Caki2 (cell line): ENCODE measurements at regions not wholly inside any gene's neighbourhood (a gene's known extent, or its start where the extent isn't known, plus 50 kb on each side); places are given as distances from the start of the nearest gene placed in this dataset.
"Not testable (repeated sequence)": the region's sequence is repeated elsewhere in the genome, so short reads cannot be mapped to it uniquely, and the experiment has no call there.

Source experiments
- DNase-seq: peaks from one replicate; pipeline ENCODE4 v3.0.0-alpha.2; 2015; ENCODE audit warnings: low read depth
- in situ Hi-C: cut with HindIII; loops from 2 replicates; pipeline ENCODE4 v1.10.0; 2016; ENCODE audit warnings: low sequenced_read_pairs, low pct_unique_long_range_greater_than_20kb, mixed read lengths

DNA sequence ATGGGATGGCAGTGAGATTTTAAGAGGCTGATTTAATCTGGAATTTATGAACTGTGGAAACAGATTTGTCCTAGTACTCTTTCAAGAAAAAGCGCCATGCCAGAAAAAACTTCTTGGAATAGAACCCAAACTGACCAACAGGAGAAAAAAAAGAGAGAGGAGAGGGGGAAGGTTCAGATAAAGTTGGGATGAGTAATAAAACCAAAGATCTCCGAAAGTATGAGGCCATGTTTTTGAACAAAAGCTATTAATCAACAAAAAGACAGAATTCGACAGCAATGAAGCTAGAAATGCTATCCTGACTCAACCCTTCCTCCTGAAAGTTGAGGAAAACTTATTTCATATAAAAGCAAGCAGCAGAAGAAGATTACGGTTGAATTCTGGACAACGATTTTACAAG, 135.5 kb downstream of the CEMIP2 start:
- in situ Hi-C loops: no loop called here
- no peak for DNase-seq

DNA sequence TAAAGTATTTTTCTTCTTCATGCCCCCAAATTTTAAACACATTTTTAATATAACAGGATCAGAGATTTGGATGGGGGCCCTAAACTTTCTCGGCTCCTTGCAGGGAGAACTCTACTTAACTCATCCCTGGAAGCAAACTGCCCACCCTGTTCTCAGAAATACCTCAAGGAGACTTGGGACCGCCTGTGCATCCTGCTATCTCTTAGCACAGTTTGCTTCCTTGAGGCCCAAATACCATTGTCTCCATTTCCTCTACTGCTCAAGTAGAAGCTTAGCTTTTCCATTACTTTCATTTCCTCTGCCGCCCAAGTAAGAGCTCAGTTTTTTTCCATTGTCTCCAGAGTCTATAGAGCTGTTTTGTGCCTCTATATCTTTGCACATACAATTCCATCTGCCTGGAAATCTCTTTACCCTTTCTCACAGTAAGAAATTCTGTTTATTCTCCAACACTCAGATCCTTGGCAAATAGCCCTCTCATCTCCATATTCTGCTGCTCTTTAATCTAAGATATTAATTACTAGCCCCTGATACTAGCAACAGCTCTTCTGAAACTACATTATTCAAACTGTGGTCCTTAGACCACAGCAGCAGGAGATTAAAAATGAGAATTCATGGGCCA, 137.8 kb downstream of the CEMIP2 start:
- in situ Hi-C loops: no loop called here

DNA sequence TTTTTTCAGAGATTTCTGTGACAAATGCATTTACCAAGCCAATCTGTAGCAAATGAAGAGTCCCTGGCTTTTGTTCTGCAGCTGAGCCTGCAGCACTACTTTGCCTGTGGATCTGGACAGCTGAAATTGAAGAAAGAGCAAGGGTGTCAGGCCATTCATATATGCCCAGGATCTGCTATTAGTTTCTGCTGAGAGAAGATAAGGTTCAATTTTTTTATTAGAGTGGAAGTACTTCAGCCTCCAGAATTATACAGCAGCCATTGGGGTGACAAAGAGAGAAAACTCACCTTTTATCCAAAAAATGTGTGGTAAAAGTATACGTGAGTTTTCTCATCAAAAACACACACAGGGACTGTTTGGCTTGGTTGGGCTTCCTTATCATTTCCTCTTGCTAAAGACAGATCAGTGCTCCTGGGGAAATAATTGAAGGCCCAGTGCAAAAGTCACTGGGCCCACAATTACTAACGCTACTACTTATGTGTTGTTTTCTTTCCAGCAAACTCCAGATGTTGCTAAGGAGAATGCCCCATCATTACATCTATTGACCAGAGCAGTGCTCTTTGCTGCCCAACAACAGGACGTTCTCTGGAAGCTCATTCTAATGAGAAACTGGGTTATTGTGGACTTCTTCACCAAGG, 138.6 kb downstream of the CEMIP2 start:
- in situ Hi-C loops: no loop called here
- no peak for DNase-seq

More for the DNA sequence above, 137.8 kb downstream of the CEMIP2 start:
- DNase-seq: no peak

DNA sequence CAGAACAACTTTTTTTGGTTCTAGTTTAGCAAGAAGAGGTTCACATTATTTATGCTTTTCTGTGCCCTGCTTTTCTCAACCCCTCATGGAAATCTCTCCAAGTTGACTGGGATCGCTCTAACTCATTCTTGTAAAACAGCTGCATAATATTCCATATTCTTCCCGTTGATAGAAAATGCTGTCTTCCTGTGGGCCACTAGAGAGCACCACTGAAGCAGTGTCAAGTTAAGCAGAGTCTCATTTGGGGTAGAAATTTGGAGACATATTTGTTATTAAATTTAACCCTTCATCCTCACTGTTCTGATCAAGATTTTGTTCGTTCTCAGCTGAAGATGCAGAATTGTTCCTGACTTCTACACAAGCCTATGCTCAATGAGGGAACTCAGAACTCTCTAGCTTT, 140.1 kb downstream of the CEMIP2 start:
- in situ Hi-C loops: no loop called here
- DNase-seq: no peak

DNA sequence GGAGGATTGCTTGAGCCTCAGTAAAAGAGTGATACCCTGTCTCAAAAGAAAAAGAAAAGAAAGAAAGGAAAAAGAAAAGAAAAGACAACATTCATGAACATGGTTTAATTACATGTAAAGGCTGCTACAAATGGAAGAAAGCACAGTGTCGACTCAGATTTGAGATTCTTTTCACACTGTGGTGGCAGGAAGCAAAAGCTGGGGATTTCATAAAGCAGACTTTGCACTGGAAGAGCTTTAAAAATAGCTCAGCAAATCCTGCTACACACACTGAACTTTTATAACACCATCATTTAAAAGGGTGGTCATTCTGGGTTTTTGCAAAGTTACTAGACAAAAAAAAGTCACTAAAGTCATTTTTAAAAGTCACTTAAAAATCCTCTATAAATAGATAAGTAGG, 140.8 kb downstream of the CEMIP2 start:
- in situ Hi-C loops: no loop called here
- DNase-seq: no peak

DNA sequence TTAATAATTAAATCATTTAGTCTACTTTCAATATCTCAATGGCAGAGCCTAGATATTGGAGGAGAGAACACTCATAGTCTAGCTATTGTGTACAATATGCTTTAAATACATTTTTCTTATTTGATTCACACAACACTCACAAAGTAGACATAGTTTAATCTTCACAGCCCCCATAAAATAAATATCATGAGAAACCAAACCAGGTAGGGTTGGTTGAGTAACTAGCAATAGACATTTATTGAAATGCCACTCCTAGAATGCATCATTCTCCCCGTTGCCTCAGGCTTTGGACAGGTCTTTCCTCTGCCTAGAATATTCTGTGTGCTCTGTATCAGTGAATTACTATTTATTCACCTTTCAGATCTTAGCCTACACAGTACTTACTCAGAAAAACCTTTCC, 141.9 kb downstream of the CEMIP2 start:
- no peak for DNase-seq

DNA sequence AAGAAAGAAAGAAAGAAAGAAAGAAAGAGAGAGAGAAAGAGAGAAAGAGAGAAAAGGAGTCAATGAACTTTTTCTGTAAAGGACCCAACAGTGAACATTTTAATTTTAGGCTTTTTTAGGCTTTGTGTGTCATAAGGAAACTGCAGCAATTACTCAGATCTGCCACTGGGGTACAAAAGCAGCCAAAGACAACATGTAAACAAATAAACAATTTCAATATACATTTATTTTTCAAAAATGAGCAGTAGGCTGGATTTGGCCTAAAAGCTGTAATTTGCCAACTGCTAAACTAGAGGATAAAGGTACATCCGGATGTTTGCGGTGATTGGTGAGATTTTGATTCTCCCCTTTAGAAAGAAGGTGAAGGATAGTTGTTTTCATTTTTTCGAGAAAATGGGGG, 143.6 kb downstream of the CEMIP2 start:
- in situ Hi-C loops: no loop called here
- no peak for DNase-seq

More for the DNA sequence above, 141.9 kb downstream of the CEMIP2 start:
- in situ Hi-C loops: no loop called here

DNA sequence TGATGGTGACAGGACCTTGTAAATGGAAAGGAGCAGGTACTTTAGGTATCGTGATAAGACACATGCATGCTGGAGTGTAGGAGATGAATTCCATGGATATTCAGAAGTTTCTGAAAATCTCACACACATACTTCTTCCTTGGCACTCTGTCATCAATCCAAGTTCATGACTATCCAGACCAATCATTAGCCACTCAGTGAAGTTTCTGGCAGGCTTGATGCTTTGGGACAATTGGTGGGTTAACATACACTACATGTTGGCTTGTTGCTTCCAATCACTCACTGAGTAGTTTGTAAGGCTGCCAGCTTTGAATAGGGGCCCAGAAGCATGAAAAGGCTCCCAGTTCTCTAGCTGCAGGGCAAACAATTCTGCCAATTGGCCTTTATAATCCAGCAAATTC, 147.6 kb downstream of the CEMIP2 start:
- no peak for DNase-seq
- in situ Hi-C loops: no loop called here

DNA sequence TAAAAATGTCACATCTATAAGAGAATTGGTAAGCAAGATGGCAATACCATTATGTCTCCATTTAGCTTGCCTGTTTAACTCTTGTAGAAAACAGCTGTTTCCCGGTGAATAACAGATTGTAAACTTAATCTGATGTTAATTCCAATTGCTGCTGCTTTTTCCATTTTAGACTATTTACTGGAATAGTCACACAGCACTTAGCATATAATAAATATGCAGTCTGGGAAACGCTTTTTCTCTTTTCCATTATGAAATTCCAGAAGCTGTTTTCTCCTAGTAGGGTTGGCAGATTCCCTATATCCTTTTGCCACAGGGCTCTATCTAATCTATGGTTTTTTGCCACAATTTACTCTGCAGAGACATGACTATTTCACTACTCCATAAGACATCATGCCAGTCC, 148.0 kb downstream of the CEMIP2 start:
- DNase-seq: no peak
- in situ Hi-C loops: no loop called here

DNA sequence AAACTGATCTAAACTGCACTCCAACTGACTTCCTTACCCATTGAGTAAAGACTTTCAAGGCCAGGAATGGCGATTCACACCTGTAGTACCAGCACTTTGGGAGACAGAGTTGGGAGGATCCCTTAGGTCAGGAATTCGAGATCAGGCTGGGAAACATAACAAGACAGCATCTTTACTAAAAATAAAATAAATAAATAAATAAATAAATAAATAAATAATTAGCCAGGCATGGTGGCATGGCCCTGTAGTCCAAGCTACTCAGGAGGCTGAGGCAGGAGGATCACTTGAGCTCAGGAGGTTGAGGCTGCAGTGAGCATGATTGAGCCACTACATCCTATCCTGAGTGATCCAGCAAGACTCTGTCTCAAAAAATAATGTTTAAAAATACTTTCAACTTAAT, 148.4 kb downstream of the CEMIP2 start:
- DNase-seq: no peak

DNA sequence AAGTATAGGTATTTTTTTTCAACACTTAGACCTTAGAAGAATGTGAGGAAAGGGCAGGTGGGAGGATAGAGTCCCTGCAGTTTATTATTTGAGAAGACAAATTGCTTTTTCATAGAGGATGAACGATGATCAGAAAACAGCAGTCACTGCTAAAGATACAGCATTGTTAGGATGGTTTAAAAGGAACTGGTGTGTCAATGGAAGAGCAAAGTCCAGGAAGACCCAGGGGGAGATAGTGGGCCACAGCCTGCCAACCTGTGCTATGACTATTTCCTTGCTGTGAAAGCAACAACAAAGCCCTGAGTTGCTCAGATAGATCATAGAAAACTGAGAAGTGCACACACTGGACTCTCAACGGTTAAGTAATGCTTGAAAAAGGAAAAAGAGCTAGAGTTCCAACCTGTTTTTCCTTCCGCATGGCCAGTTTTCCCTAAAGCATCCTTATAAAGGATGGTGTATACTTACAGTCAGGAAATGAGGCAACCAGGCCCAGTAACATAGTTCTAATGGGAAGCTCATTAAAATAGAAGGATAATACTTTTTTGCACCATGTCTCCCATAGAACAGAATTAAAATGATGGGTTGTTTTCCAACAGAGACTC, 153.8 kb downstream of the CEMIP2 start:
- in situ Hi-C loops: no loop called here
- DNase-seq: no peak

More for the DNA sequence above, 148.4 kb downstream of the CEMIP2 start:
- in situ Hi-C loops: no loop called here

DNA sequence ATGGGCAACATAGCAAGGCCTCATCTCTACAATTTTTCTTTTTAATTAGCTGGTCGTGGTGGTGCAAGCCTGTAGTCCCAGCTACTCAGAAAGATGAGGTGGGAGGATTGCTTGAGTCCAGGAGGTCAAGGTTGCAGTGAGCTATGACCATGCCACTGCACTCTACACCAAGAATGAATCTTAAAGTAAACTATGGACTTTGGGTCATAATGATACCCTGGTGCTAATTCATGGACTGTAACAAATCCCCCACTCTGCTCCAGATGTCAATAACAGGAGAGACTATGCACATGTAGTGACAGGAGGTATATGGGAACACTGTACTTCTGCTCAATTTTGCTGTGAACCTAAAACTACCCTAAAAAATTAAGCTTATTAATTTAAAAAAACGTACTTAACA, 155.4 kb downstream of the CEMIP2 start:
- in situ Hi-C loops: no loop called here
- no peak for DNase-seq

DNA sequence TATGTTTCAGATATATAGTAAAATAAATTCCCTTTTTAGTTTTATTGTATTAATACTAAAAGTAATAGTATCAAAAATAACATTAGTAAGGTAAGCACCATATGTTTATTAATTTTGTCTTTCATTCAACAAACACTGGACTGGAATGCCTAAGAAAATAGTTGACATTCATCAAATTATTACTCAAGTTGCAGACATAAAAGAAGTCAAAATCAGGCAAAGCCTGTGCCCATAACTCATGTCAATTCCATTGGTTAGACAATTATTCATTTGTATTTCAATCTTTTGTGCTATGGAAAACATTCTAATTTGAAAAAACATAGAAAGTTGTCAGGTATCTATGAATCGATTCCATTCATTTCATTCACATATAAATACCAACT, 158.9 kb downstream of the CEMIP2 start:
- in situ Hi-C loops: no loop called here
- no peak for DNase-seq

DNA sequence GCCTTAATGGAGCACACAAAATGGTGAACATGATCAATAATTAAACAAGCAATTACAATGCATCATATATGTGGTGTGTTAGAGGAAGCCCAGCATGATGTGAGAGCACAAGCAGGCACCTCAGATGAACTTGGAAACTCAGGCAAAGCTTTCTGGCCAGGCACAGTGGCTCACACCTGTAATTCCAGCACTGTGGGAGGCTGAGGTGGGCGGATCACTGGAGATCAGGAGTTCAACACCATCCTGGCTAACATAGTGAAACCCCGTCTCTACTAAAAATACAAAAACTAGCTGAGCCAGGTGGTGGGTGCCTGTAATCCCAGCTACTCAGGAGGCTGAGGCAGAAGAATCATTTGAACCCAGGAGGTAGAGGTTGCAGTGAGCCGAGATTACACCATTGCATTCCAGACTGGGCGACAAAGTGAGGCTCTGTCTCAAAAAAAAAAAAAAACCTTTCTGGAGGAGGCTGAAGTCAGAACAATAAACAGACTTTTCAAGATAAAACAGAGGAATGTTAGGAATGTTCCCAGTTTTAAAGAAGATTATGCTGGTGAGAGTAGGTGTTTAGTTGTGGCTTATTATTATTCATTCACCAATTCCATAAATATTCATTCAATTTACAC, 159.4 kb downstream of the CEMIP2 start:
- in situ Hi-C loops: no loop called here

DNA sequence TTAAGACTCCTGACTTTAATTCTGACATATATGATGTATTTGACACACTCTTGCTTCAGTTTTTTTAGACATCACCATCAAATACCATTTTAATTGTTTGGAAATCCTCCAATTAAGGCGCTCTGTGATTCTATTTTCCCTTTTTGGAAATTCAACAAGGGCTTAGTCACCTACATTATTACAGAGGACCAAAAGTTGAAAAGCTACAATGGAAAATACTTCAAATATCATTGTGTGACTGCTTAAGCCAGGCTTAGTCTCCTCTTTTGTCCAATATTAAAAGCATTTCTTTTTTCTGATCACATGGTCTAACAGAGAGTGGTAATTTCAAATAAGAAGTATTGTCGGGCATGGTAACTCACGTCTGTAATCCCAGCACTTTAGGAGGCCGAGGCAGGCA, 160.3 kb downstream of the CEMIP2 start:
- no peak for DNase-seq
- in situ Hi-C loops: no loop called here

More for the DNA sequence above, 159.4 kb downstream of the CEMIP2 start:
- DNase-seq: peak; percentile 22

DNA sequence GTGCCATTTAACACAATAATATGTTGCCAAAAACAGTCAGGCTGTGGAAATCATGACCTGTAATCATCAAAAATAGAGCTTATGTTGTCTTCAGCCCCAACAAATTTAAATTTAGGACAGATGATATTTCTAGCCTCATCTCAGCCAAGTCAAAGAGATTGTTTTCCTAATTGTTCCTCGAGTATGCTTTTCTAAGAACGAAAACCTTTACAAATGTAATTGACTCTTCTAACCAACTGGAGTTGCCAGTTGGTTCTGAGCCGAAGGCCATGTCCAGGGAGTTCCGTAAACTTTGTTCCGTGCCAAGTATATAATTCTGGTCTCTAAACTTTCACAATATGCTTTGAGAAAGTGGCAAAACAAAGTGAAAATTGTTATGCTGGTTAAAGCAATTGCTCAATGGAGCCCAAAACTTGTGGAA, 160.8 kb downstream of the CEMIP2 start:
- DNase-seq: no peak
- in situ Hi-C loops: no loop called here

DNA sequence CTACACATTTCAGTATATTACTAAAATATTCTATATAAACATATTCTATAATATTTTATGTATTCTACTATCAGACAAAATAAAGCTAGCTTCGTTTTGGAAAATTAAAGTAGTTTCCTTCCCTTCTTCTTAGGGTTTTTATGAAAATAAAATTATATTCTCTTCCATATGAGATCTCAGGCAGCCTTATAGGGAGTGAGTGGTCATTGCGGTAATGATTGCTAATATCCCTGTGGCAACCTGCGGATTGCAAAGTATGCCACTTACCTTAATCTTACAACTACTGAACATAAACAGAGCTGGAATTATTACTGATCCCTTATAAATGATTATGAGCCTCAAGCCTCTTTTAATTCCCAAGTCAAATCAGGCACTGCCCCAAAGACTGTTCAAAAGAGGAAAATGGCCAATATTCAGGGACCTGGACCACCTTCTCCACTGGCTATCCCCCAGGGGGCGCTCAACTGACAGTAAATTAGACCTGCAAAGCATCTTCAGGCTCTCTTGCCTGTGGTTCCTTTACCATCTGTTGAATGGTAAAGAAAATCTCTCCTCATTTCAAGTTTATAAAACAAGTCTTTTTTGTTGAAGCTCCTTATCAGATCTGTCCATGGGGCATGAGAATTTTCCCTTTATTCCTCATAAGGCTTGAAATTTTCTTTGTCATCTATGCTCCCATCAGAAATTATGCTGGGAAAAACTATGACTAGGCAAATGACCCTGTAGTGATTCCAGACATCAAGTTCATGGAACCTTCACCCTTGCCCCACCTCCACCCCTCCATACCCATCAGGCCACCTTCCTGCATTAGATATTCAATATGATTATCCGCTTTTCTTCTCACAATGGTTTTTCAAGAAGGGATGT, 163.9 kb downstream of the CEMIP2 start:
- DNase-seq: no peak
- in situ Hi-C loops: no loop called here

DNA sequence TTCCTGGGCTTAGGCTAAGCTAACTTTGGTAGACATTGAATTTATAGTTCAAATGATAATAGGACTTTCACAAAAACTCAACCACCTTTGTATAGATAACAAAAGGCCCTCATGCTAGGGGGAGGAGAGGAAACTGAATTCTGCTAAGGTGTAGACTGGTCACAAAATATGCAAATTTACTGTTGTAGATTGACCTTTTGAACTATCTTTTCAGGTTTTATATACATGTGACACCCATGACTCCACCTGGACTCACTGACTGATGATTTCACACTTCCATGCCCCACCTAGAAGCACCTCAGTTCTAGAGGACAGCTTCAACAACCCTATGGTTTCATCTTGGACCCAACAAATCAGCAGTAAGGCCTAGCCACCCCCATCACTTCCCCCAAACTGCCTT, 165.7 kb downstream of the CEMIP2 start:
- in situ Hi-C loops: no loop called here
- DNase-seq: no peak

DNA sequence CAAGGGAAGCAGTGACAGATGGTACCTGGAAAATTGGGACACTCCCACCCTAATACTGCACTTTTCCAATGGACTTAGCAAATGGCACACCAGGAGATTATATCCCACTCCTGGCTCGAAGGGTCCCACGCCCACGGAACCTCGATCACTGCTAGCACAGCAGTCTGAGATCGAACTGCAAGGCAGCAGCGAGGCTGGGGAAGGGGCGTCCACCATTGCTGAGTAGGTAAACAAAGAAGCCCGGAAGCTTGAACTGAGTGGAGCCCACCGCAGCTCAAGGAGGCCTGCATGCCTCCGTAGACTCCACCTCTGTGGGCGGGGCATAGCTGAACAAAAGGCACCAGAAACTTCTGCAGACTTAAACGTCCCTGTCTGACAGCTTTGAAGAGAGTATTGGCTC, 172.6 kb downstream of the CEMIP2 start:
- DNase-seq, in situ Hi-C loops: not testable (repeated sequence)
